ENCODE measurements at regions not wholly inside any gene's neighbourhood (a gene's known extent, or its start where the extent isn't known, plus 50 kb on each side); places are given as distances from the start of the nearest gene placed in this dataset.

GRCh38 chr9:28883234-28883633, 1310.0 kb upstream of the C9orf72 start:
- TF ChIP-seq, protein P1, sequence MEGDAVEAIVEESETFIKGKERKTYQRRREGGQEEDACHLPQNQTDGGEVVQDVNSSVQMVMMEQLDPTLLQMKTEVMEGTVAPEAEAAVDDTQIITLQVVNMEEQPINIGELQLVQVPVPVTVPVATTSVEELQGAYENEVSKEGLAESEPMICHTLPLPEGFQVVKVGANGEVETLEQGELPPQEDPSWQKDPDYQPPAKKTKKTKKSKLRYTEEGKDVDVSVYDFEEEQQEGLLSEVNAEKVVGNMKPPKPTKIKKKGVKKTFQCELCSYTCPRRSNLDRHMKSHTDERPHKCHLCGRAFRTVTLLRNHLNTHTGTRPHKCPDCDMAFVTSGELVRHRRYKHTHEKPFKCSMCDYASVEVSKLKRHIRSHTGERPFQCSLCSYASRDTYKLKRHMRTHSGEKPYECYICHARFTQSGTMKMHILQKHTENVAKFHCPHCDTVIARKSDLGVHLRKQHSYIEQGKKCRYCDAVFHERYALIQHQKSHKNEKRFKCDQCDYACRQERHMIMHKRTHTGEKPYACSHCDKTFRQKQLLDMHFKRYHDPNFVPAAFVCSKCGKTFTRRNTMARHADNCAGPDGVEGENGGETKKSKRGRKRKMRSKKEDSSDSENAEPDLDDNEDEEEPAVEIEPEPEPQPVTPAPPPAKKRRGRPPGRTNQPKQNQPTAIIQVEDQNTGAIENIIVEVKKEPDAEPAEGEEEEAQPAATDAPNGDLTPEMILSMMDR (conservative IDR thresholded peaks at IDR 0.05) = no peak
- no peak for TF ChIP-seq ZFX (IDR thresholded peaks at IDR 0.05)

Measured in C4-2B (cell line).